ENCODE measurements at regions not wholly inside any gene's neighbourhood (a gene's known extent, or its start where the extent isn't known, plus 50 kb on each side); places are given as distances from the start of the nearest gene placed in this dataset.
"Not testable (repeated sequence)": the region's sequence is repeated elsewhere in the genome, so short reads cannot be mapped to it uniquely, and the experiment has no call there.

- not testable (repeated sequence) for DNase-seq (ENCODE audit: low spot score)
These were observed 5417.4 kb upstream of the TPTE start for GRCh38 chr21:5103880-5104561.

- not testable (repeated sequence) for DNase-seq (ENCODE audit: low spot score)
These were observed 5416.8 kb upstream of the TPTE start for GRCh38 chr21:5104562-5104928.

- not testable (repeated sequence) for DNase-seq (ENCODE audit: low spot score)
These were observed 5415.3 kb upstream of the TPTE start for GRCh38 chr21:5105939-5106708.

- not testable (repeated sequence) for DNase-seq (ENCODE audit: low spot score)
These were observed 5414.5 kb upstream of the TPTE start for GRCh38 chr21:5106767-5107464.

- not testable (repeated sequence) for DNase-seq (ENCODE audit: low spot score)
These were observed 5413.7 kb upstream of the TPTE start for GRCh38 chr21:5107637-5108036.

- DNase-seq (ENCODE audit: low spot score): not testable (repeated sequence)
These were observed 5413.2 kb upstream of the TPTE start for GRCh38 chr21:5108048-5108775.

GRCh38 chr21:5111197-5111596, 5410.2 kb upstream of the TPTE start:
- DNase-seq (ENCODE audit: low spot score): not testable (repeated sequence)

GRCh38 chr21:5113092-5113491, 5408.3 kb upstream of the TPTE start:
- not testable (repeated sequence) for DNase-seq (ENCODE audit: low spot score)

- DNase-seq (ENCODE audit: low spot score): not testable (repeated sequence)
These were observed 5406.9 kb upstream of the TPTE start for GRCh38 chr21:5114468-5114867.

GRCh38 chr21:5114893-5115645, 5406.3 kb upstream of the TPTE start:
- not testable (repeated sequence) for DNase-seq (ENCODE audit: low spot score)

GRCh38 chr21:5115646-5116343, 5405.6 kb upstream of the TPTE start:
- not testable (repeated sequence) for DNase-seq (ENCODE audit: low spot score)

- DNase-seq (ENCODE audit: low spot score): not testable (repeated sequence)
These were observed 5404.8 kb upstream of the TPTE start for GRCh38 chr21:5116344-5117123.

- DNase-seq (ENCODE audit: low spot score): not testable (repeated sequence)
These were observed 5404.2 kb upstream of the TPTE start for GRCh38 chr21:5117135-5117534.

GRCh38 chr21:5117666-5118295, 5403.6 kb upstream of the TPTE start:
- not testable (repeated sequence) for DNase-seq (ENCODE audit: low spot score)

GRCh38 chr21:5118296-5118679, 5403.1 kb upstream of the TPTE start:
- not testable (repeated sequence) for DNase-seq (ENCODE audit: low spot score)

GRCh38 chr21:5119179-5119578, 5402.2 kb upstream of the TPTE start:
- DNase-seq (ENCODE audit: low spot score): not testable (repeated sequence)

GRCh38 chr21:5121399-5121798, 5400.0 kb upstream of the TPTE start:
- DNase-seq (ENCODE audit: low spot score): not testable (repeated sequence)

GRCh38 chr21:5121849-5122248, 5399.5 kb upstream of the TPTE start:
- not testable (repeated sequence) for DNase-seq (ENCODE audit: low spot score)

- not testable (repeated sequence) for DNase-seq (ENCODE audit: low spot score)
These were observed 5397.7 kb upstream of the TPTE start for GRCh38 chr21:5123655-5124054.
